ENCODE measurements at regions not wholly inside any gene's neighbourhood (a gene's known extent, or its start where the extent isn't known, plus 50 kb on each side); places are given as distances from the start of the nearest gene placed in this dataset.
"Not testable (repeated sequence)": the region's sequence is repeated elsewhere in the genome, so short reads cannot be mapped to it uniquely, and the experiment has no call there.

DNA sequence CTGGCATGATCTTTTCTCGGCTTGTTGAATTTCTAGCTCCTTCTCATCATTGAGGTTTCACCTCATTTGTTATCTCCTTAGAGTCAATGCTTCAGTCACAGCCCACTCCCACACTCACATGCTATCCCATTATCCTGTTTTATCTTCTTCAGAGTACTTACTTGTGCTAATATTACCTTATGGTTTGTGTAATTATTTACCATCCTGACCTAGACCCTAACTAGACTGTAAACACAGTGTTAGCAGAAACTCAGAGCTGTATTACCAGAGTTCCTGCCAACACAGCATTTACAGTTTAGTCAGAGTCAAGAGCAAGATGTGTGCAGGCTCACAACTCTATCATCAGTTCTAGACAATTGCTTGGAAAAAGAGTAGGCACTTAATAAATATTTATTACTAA, 144.7 kb downstream of the OTOL1 start:
- Histone ChIP-seq H3K36me3 (ENCODE audit: control insufficient read depth in 2 of 2, insufficient read depth in 2 of 2, low read length in 2 of 2) (no peaks in the 10 kb centered on the region), H3K9me3 (ENCODE audit: control insufficient read depth in 2 of 2, low read length in 2 of 2) (no peaks in the 10 kb centered on the region), H3K4me1 (ENCODE audit: control insufficient read depth in 2 of 2, insufficient read depth in 2 of 2, low read length in 2 of 2) (no peaks in the 10 kb centered on the region), H3K4me3 (ENCODE audit: low read length in 2 of 2) (no peak overlapping the region), H3K27me3 (ENCODE audit: control insufficient read depth in 2 of 2, insufficient read depth in 2 of 2, low read length in 2 of 2) (no peaks in the 10 kb centered on the region), H3K27ac (ENCODE audit: low read depth in 2 of 2, low read length in 2 of 2) (no peak overlapping the region), H3K9ac (ENCODE audit: low read depth in 1 of 2, low read length in 2 of 2) (no peak overlapping the region)

DNA sequence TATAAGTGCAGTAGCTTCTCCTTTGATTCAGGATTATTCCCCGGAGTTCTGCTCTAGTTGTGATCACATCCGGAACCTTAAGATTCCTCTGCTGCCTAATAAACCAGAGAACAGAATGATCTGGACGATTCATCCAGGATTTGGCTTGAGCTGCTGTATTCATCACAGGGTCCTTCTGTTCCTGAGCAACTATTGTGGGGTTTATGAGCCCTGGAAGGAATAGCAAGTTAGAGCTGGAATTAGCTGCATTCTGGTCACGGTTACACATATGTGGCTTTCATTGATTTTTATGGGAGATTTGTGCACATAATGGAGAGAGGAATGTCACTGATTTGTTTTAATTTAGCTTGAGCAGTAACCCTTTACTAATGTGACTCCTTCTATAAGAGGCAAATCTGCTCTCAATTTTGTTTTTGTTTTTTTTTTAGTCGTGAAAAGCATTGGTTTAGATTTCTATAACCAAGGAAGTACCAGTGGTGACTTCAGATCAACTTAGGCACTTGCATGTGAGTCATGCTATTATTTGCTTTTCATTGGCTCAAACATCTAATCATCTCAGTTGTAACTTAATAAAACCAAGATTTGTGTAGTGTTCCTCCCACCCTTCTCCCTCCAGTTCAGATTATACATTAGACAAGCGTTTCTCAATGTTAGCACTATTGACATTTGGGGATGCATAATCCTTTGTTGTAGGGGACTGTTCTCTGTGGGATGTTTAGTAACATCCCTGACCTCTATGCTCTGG, 148.5 kb downstream of the OTOL1 start:
- no peak overlapping the region for H3K4me3 ChIP-seq (ENCODE audit: low read length in 2 of 2)
- H3K27ac ChIP-seq (ENCODE audit: low read depth in 2 of 2, low read length in 2 of 2) = no peak overlapping the region

DNA sequence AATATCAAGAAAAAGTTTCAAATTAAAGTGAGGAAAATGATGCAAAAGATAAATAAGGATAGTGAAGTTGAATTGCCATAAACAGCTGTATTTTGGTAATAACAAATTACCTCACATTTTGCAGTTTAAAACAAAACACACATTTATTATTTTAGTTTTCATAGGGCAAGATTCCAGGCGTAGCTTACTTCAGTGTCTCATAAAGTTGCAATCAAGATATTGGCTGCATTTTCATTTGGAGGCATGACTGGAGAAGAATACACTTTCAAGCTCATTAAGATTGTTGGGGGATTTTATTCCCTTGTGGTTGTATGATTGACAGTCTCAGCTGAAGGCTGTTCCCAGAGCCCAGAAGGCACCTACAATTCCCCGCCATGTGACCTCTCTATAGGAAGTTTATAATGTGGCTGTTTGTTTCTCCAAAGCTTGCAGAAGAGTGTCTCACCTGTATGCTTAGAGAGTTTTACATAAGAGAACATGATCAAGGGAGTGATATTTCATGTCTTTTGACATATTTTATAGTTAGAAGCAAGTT, 151.4 kb downstream of the OTOL1 start:
- Histone ChIP-seq H3K9ac (ENCODE audit: low read depth in 1 of 2, low read length in 2 of 2) (no peak overlapping the region), H3K27me3 (ENCODE audit: control insufficient read depth in 2 of 2, insufficient read depth in 2 of 2, low read length in 2 of 2) (no peaks in the 10 kb centered on the region), H3K9me3 (ENCODE audit: control insufficient read depth in 2 of 2, low read length in 2 of 2) (no peaks in the 10 kb centered on the region), H3K27ac (ENCODE audit: low read depth in 2 of 2, low read length in 2 of 2) (no peak overlapping the region), H3K4me3 (ENCODE audit: low read length in 2 of 2) (no peak overlapping the region), H3K36me3 (ENCODE audit: control insufficient read depth in 2 of 2, insufficient read depth in 2 of 2, low read length in 2 of 2) (no peaks in the 10 kb centered on the region), H3K4me1 (ENCODE audit: control insufficient read depth in 2 of 2, insufficient read depth in 2 of 2, low read length in 2 of 2) (no peaks in the 10 kb centered on the region)

More for the DNA sequence above, 148.5 kb downstream of the OTOL1 start:
- Histone ChIP-seq H3K36me3 (ENCODE audit: control insufficient read depth in 2 of 2, insufficient read depth in 2 of 2, low read length in 2 of 2) (no peaks in the 10 kb centered on the region), H3K27me3 (ENCODE audit: control insufficient read depth in 2 of 2, insufficient read depth in 2 of 2, low read length in 2 of 2) (no peaks in the 10 kb centered on the region), H3K4me1 (ENCODE audit: control insufficient read depth in 2 of 2, insufficient read depth in 2 of 2, low read length in 2 of 2) (no peaks in the 10 kb centered on the region), H3K9ac (ENCODE audit: low read depth in 1 of 2, low read length in 2 of 2) (no peak overlapping the region), H3K9me3 (ENCODE audit: control insufficient read depth in 2 of 2, low read length in 2 of 2) (no peaks in the 10 kb centered on the region)

DNA sequence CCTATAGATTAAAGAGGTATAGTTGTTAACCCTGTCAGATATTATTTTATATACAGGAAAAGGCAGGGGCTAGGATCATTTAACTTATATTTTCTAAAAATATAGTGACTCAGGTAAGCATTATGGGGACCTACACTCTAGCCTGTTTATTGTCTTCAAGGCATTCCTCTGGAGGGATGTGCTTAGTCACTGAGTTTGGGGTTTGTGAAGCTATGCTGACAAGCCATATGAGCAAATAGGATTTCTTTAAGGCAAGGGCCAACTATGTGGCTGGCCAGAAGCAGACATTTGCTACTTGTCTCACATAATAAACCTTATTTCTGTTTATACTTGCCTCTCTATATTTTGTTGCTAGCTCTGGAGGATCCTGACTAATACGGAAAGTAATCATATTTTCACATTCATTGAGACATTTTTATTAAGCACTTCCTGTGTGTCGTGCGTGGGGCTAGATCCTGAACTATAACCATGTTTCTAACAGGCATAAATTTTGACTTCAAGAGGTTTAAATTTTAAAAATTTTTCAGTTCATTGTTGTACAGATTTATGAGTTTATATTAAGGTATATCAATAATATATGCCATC, 153.4 kb downstream of the OTOL1 start:
- H3K4me1 ChIP-seq (ENCODE audit: control insufficient read depth in 2 of 2, insufficient read depth in 2 of 2, low read length in 2 of 2) = no peaks in the 10 kb centered on the region
- no peaks in the 10 kb centered on the region for H3K9me3 ChIP-seq (ENCODE audit: control insufficient read depth in 2 of 2, low read length in 2 of 2)
- H3K27ac ChIP-seq (ENCODE audit: low read depth in 2 of 2, low read length in 2 of 2) = no peak overlapping the region
- no peak overlapping the region for H3K9ac ChIP-seq (ENCODE audit: low read depth in 1 of 2, low read length in 2 of 2)
- H3K27me3 ChIP-seq (ENCODE audit: control insufficient read depth in 2 of 2, insufficient read depth in 2 of 2, low read length in 2 of 2) = no peaks in the 10 kb centered on the region
- H3K4me3 ChIP-seq (ENCODE audit: low read length in 2 of 2) = no peak overlapping the region
- no peaks in the 10 kb centered on the region for H3K36me3 ChIP-seq (ENCODE audit: control insufficient read depth in 2 of 2, insufficient read depth in 2 of 2, low read length in 2 of 2)

DNA sequence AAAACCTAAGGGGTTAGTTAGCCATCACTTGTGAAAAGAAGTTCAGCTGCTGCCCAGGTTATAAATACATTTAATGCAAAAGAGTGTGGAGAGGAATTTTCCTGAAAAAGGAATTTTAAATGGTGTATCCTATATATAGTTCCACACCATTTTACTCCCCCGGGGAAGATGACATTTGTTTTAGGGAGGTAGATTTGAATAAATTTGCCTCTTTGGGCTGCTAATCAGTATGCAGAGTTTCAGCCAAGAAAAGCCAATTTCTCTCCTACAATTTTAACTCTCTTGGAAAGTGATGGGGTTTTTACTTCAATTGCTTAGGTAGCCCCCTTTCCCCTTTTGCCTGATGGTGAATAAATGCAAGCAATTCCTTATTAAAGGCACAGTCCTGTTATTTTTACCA, 161.2 kb downstream of the OTOL1 start:
- Histone ChIP-seq H3K27me3 (ENCODE audit: control insufficient read depth in 2 of 2, insufficient read depth in 2 of 2, low read length in 2 of 2) (no peaks in the 10 kb centered on the region), H3K9ac (ENCODE audit: low read depth in 1 of 2, low read length in 2 of 2) (no peak overlapping the region), H3K36me3 (ENCODE audit: control insufficient read depth in 2 of 2, insufficient read depth in 2 of 2, low read length in 2 of 2) (no peaks in the 10 kb centered on the region), H3K9me3 (ENCODE audit: control insufficient read depth in 2 of 2, low read length in 2 of 2) (no peaks in the 10 kb centered on the region), H3K4me1 (ENCODE audit: control insufficient read depth in 2 of 2, insufficient read depth in 2 of 2, low read length in 2 of 2) (no peaks in the 10 kb centered on the region), H3K27ac (ENCODE audit: low read depth in 2 of 2, low read length in 2 of 2) (no peak overlapping the region), H3K4me3 (ENCODE audit: low read length in 2 of 2) (no peak overlapping the region)

DNA sequence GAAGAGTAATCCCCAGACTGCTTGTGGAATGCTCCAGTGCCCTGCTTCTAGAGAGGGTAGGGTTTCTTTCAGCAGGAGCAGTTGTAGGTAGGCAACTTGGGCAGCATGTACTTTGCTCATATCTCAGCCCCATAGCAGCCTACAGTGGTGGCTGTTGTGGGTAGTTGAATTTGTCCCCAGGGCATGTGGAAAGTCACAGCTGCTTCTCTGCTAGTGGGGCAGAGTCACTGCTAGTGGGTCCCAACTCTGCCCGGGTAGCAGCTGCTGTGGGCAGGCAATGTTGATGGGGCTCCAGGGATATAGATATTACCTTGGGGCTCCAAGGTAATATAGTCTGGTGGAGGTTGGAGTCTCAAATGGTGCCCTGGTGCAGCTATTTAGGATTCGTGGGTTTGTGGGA, 174.5 kb downstream of the OTOL1 start:
- Histone ChIP-seq H3K9me3 (ENCODE audit: control insufficient read depth in 2 of 2, low read length in 2 of 2) (no peaks in the 10 kb centered on the region), H3K9ac (ENCODE audit: low read depth in 1 of 2, low read length in 2 of 2) (no peak overlapping the region), H3K4me1 (ENCODE audit: control insufficient read depth in 2 of 2, insufficient read depth in 2 of 2, low read length in 2 of 2) (no peaks in the 10 kb centered on the region)

DNA sequence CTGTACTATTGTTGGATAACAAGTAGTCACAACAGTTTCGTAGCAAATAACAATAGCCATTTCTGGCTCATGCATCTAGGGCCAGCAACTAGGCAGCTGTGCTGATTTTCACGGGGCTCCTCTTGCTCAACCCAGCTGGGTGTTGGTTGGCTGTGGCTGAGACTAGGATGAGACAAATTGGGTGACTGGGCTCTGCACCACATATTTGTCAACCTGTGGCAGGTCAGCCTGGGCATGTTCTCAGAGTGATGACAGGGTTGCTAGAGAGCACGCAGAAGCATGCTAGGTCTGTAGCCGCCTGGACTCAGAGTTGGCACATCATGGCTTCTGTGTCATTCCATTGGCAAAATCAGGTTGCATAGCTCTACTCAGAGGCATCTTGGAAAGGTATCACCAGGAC, 175.9 kb downstream of the OTOL1 start:
- H3K4me3 ChIP-seq (ENCODE audit: low read length in 2 of 2) = no peak overlapping the region

More for the DNA sequence above, 174.5 kb downstream of the OTOL1 start:
- H3K4me3 ChIP-seq (ENCODE audit: low read length in 2 of 2) = no peak overlapping the region
- no peak overlapping the region for H3K27ac ChIP-seq (ENCODE audit: low read depth in 2 of 2, low read length in 2 of 2)
- no peaks in the 10 kb centered on the region for H3K36me3 ChIP-seq (ENCODE audit: control insufficient read depth in 2 of 2, insufficient read depth in 2 of 2, low read length in 2 of 2)
- no peaks in the 10 kb centered on the region for H3K27me3 ChIP-seq (ENCODE audit: control insufficient read depth in 2 of 2, insufficient read depth in 2 of 2, low read length in 2 of 2)

DNA sequence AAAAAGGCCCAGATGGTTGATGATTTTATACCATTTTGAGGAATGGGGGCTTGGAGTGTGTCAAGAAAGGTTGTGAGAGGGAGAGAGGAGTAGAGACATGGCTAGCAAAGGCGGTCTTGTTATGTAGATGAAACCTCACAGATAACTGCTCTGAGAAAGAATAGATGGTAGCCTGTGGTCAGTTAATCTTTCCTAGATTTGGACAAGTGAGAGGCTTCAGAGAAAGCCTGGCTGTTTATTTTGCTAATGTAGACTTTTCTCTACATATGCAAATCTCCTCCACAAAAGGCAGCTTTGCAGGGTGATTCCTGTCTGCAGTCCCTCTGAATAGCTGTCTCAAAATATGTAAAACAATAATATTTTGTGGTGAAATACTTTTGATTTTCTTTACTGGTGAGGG, 177.3 kb downstream of the OTOL1 start:
- no peak overlapping the region for H3K27ac ChIP-seq (ENCODE audit: low read depth in 2 of 2, low read length in 2 of 2)
- no peaks in the 10 kb centered on the region for H3K9me3 ChIP-seq (ENCODE audit: control insufficient read depth in 2 of 2, low read length in 2 of 2)
- no peaks in the 10 kb centered on the region for H3K4me1 ChIP-seq (ENCODE audit: control insufficient read depth in 2 of 2, insufficient read depth in 2 of 2, low read length in 2 of 2)
- H3K36me3 ChIP-seq (ENCODE audit: control insufficient read depth in 2 of 2, insufficient read depth in 2 of 2, low read length in 2 of 2) = no peaks in the 10 kb centered on the region
- no peak overlapping the region for H3K9ac ChIP-seq (ENCODE audit: low read depth in 1 of 2, low read length in 2 of 2)
- no peaks in the 10 kb centered on the region for H3K27me3 ChIP-seq (ENCODE audit: control insufficient read depth in 2 of 2, insufficient read depth in 2 of 2, low read length in 2 of 2)
- H3K4me3 ChIP-seq (ENCODE audit: low read length in 2 of 2) = no peak overlapping the region

More for the DNA sequence above, 175.9 kb downstream of the OTOL1 start:
- no peak overlapping the region for H3K9ac ChIP-seq (ENCODE audit: low read depth in 1 of 2, low read length in 2 of 2)
- no peaks in the 10 kb centered on the region for H3K4me1 ChIP-seq (ENCODE audit: control insufficient read depth in 2 of 2, insufficient read depth in 2 of 2, low read length in 2 of 2)
- no peaks in the 10 kb centered on the region for H3K27me3 ChIP-seq (ENCODE audit: control insufficient read depth in 2 of 2, insufficient read depth in 2 of 2, low read length in 2 of 2)
- no peak overlapping the region for H3K27ac ChIP-seq (ENCODE audit: low read depth in 2 of 2, low read length in 2 of 2)
- no peaks in the 10 kb centered on the region for H3K9me3 ChIP-seq (ENCODE audit: control insufficient read depth in 2 of 2, low read length in 2 of 2)
- no peaks in the 10 kb centered on the region for H3K36me3 ChIP-seq (ENCODE audit: control insufficient read depth in 2 of 2, insufficient read depth in 2 of 2, low read length in 2 of 2)

DNA sequence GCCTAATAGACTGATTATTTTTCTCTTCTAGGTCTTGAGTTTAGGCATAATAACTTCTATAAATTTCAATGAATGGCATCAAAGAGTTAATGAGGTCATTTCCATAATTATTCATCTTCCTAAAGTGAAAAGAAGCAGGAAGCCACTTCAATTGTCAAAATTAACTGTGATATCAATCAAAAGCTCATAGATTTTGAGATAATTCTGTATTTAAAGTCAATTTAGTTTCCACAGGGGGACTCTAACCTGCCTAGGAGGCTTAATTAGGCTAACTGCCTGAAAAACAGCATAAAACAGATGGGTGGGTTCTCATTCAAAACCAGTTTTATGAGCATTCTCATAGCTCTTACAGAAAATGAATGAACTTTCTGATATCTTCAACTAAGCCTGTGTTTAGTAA, 177.8 kb downstream of the OTOL1 start:
- no peak overlapping the region for H3K9ac ChIP-seq (ENCODE audit: low read depth in 1 of 2, low read length in 2 of 2)
- no peaks in the 10 kb centered on the region for H3K36me3 ChIP-seq (ENCODE audit: control insufficient read depth in 2 of 2, insufficient read depth in 2 of 2, low read length in 2 of 2)
- H3K27me3 ChIP-seq (ENCODE audit: control insufficient read depth in 2 of 2, insufficient read depth in 2 of 2, low read length in 2 of 2) = no peaks in the 10 kb centered on the region

DNA sequence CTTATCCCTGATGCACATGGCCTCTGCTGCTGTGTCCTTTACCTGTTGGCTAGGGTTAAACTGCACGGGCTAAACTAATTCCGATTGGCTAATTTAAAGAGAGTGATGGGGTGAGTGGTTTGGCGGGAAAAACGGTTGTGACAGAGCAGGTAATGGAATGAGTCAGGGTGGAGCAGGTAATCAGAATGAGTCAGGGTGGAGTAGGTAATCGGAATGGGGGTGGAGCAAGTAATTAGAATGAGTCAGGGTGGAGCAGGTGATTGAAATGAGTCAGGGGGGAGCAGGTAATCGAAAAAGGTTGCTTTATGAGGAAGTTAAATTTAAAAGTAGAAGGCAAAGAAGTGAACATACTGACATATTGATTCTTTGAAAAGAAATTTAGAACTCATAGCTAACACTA, 185.2 kb downstream of the OTOL1 start:
- not testable (repeated sequence) for H3K27me3 ChIP-seq (ENCODE audit: control insufficient read depth in 2 of 2, insufficient read depth in 2 of 2, low read length in 2 of 2); H3K9me3 ChIP-seq (ENCODE audit: control insufficient read depth in 2 of 2, low read length in 2 of 2); H3K9ac ChIP-seq (ENCODE audit: low read depth in 1 of 2, low read length in 2 of 2); H3K36me3 ChIP-seq (ENCODE audit: control insufficient read depth in 2 of 2, insufficient read depth in 2 of 2, low read length in 2 of 2); H3K27ac ChIP-seq (ENCODE audit: low read depth in 2 of 2, low read length in 2 of 2); H3K4me3 ChIP-seq (ENCODE audit: low read length in 2 of 2); H3K4me1 ChIP-seq (ENCODE audit: control insufficient read depth in 2 of 2, insufficient read depth in 2 of 2, low read length in 2 of 2)

More for the DNA sequence above, 177.8 kb downstream of the OTOL1 start:
- Histone ChIP-seq H3K4me3 (ENCODE audit: low read length in 2 of 2) (no peak overlapping the region), H3K4me1 (ENCODE audit: control insufficient read depth in 2 of 2, insufficient read depth in 2 of 2, low read length in 2 of 2) (no peaks in the 10 kb centered on the region), H3K9me3 (ENCODE audit: control insufficient read depth in 2 of 2, low read length in 2 of 2) (no peaks in the 10 kb centered on the region), H3K27ac (ENCODE audit: low read depth in 2 of 2, low read length in 2 of 2) (no peak overlapping the region)
